Thyroid gland (tissue), 4 donors: ENCODE measurements at regions not wholly inside any gene's neighbourhood (a gene's known extent, or its start where the extent isn't known, plus 50 kb on each side); places are given as distances from the start of the nearest gene placed in this dataset.

Experiments used
- DNase-seq, 2 donors: peaks; one replicate each; pipeline ENCODE4 v3.0.0-alpha.2; 2019
- H3K27ac ChIP-seq, 3 donors: fragments of 200-600 bp; sonication (generic); 1 replicate in 2 of 3; 2 replicates in 1 of 3; pipeline ENCODE4 v1.5.1; 2016 to 2019; ENCODE audit warnings: mild to moderate bottlenecking in 1 of 3, moderate library complexity in 1 of 3
- H3K27me3 ChIP-seq: fragments of 200-600 bp; sonication (generic); one replicate; pipeline ENCODE4 v1.5.1; 2019
- H3K36me3 ChIP-seq, 2 donors: fragments of 200-600 bp; sonication (generic); one replicate each; pipeline ENCODE4 v1.5.1; 2016 to 2019
- H3K4me1 ChIP-seq, 2 donors: fragments of 200-600 bp; sonication (generic); one replicate each; pipeline ENCODE4 v1.5.1; 2017 to 2019
- H3K4me3 ChIP-seq, 3 donors: fragments of 200-600 bp; sonication (generic); replicated peaks in 1 of 3; 1 replicate in 2 of 3; 2 replicates in 1 of 3; pipeline ENCODE4 v1.5.1; 2016; ENCODE audit warnings: mild to moderate bottlenecking in 1 of 3
- H3K9me3 ChIP-seq: fragments of 200-600 bp; sonication (generic); one replicate; pipeline ENCODE4 v1.5.1; 2017
- CTCF ChIP-seq, 6 experiments: fragments of 200-600 bp in 3 of 6; fragments of 450-650 bp in 3 of 6; sonication (generic) in 3 of 6; IDR thresholded peaks; one replicate each; pipeline ENCODE4 v1.5.1; 2016 to 2019; ENCODE audit warnings: antibody characterized with exemption in 6 of 6, mild to moderate bottlenecking in 2 of 6, inconsistent platforms in 1 of 6, moderate library complexity in 1 of 6
- POLR2A ChIP-seq, 2 donors: fragments of 450-650 bp; IDR thresholded peaks; one replicate each; pipeline ENCODE4 v1.6.1; 2017; ENCODE audit warnings: antibody characterized with exemption in 2 of 2, mild to moderate bottlenecking in 2 of 2, moderate library complexity in 1 of 2
- WGBS, 2 donors: methylation state at CpG; one replicate each; pipeline ENCODE4 v1.1.5; 2017; 5-methylcytosine and 5-hydroxymethylcytosine counted together
- intact Hi-C: fragments of 100-400 bp; cut with DNase I; formaldehyde crosslinking; loops from one replicate; pipeline ENCODE4 v1.15.1; 2023

DNA sequence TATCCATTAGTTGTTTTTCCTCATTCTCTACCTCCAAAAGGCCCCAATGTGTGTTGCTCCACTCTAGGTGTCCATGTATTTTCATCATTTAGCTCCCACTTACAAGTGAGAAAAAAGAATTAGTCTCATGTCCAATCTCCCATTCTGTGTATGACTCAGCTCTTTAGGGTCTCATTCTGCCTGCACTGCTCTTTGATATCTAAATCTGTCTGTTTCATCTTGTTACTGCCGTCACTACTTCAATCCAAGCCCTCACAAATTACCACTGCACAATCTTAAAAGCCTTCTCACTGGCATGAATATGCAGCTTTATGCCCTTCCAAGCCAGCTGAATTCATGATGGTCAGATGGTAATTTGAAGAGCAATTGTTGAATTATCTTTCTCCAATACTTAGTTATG, 480.5 kb downstream of the TRIB2 start:
- TF ChIP-seq POLR2A (IDR thresholded peaks at IDR 0.05): no peak
- TF ChIP-seq CTCF (IDR thresholded peaks at IDR 0.05): no peak
- 80 to 82% methylated on average over 1 of the region's 1 CpG for WGBS, 2 donors
- Histone ChIP-seq H3K9me3 (no peaks in the 10 kb centered on the region), H3K36me3 (no peaks in the 10 kb centered on the region), H3K27me3 (no peaks in the 10 kb centered on the region), H3K4me3 (no peak overlapping the region), H3K4me1 (no peaks in the 10 kb centered on the region), H3K27ac (no peak overlapping the region)
- intact Hi-C loops: no loop called here
- DNase-seq: no peak

GRCh38 chr2:13201924-13202323, 485.2 kb downstream of the TRIB2 start:
- no peak overlapping the region for H3K4me3 ChIP-seq
- no peak for DNase-seq
- intact Hi-C loops: no loop called here

DNA sequence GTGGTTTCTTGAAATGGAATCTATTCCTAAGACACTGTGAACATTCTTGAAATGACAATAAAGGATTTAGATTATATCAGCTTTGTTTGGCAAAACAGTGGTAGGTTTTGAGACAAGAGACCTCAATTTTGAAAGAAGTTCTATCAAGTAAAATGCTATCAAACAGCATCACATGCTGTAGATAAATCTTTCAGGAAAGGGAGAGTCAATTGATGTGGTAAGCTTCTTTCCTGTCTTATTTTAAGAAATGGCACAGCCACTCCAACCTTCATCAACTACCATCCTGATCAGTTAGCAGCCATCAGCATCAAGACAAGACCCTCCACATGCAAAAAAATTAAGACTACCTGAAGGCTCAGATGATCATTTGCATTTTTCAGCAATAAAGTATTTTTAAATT, 495.4 kb downstream of the TRIB2 start:
- intact Hi-C loops: no loop called here
- no peak for DNase-seq
- TF ChIP-seq POLR2A (IDR thresholded peaks at IDR 0.05) (no peak), CTCF (IDR thresholded peaks at IDR 0.05) (no peak)
- Histone ChIP-seq H3K27ac (no peak overlapping the region), H3K9me3 (no peaks in the 10 kb centered on the region), H3K27me3 (no peaks in the 10 kb centered on the region), H3K36me3 (no peaks in the 10 kb centered on the region), H3K4me3 (no peak overlapping the region), H3K4me1 (no peaks in the 10 kb centered on the region)

More at GRCh38 chr2:13201924-13202323, 485.2 kb downstream of the TRIB2 start:
- Histone ChIP-seq H3K36me3 (no peaks in the 10 kb centered on the region), H3K27me3 (no peaks in the 10 kb centered on the region), H3K27ac (no peak overlapping the region), H3K4me1 (no peaks in the 10 kb centered on the region), H3K9me3 (no peaks in the 10 kb centered on the region)
- WGBS, 2 donors: 68 to 79% methylated on average over 2 of the region's 2 CpGs
- TF ChIP-seq CTCF (IDR thresholded peaks at IDR 0.05) (no peak), POLR2A (IDR thresholded peaks at IDR 0.05) (no peak)

DNA sequence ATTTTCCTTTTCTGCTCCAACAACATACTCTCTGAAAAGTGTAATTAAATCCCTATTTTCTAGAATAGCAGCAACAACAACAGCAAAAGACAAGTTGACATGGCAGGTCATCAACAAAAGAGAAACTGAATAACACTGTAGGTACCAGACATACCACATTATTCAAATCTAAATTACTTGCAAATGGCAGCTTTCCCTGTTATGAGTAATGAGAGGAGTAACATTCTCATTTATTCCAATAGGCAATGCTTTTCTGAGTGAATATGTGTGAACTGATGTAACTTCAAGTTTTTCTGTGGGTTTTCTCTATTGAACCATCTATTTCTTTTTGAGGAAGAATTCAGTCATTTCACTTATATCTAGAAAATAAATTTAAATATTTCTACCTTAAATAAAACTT, 501.5 kb downstream of the TRIB2 start:
- no peak overlapping the region for H3K4me3 ChIP-seq
- intact Hi-C loops: no loop called here

DNA sequence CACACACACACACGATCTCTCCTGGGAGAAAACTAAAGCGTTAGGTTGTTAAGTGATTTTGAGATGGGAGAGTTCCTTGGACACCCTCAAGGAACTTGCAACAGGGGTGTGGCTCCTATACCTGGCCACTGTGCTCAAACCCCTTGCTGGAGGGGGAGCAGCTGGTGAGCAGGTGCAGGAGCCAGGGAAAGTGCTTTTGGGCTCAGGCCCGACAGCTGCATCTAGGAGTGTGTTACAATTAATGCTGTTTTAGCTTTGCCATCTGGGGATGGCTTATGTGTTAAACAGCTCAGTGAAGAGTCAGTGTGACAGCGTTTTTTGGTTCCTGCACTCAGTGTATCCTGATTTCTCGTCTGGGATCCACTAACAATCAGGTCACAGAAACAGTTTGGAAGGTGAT, 510.8 kb downstream of the TRIB2 start:
- H3K4me1 ChIP-seq: no peaks in the 10 kb centered on the region
- TF ChIP-seq POLR2A (IDR thresholded peaks at IDR 0.05) (no peak), CTCF (IDR thresholded peaks at IDR 0.05) (no peak)
- no peak for DNase-seq
- H3K27ac ChIP-seq: no peak overlapping the region
- WGBS, 2 donors: 52 to 72% methylated on average over 5 of the region's 5 CpGs
- H3K36me3 ChIP-seq: no peaks in the 10 kb centered on the region
- intact Hi-C loops: no loop called here
- no peaks in the 10 kb centered on the region for H3K27me3 ChIP-seq
- H3K4me3 ChIP-seq: no peak overlapping the region
- no peaks in the 10 kb centered on the region for H3K9me3 ChIP-seq

More for the DNA sequence above, 501.5 kb downstream of the TRIB2 start:
- no peak for DNase-seq
- Histone ChIP-seq H3K27me3 (no peaks in the 10 kb centered on the region), H3K4me1 (no peaks in the 10 kb centered on the region), H3K9me3 (no peaks in the 10 kb centered on the region), H3K27ac (no peak overlapping the region), H3K36me3 (no peaks in the 10 kb centered on the region)
- TF ChIP-seq POLR2A (IDR thresholded peaks at IDR 0.05) (no peak), CTCF (IDR thresholded peaks at IDR 0.05) (no peak)
